ENCODE measurements at regions not wholly inside any gene's neighbourhood (a gene's known extent, or its start where the extent isn't known, plus 50 kb on each side); places are given as distances from the start of the nearest gene placed in this dataset.

- TF ChIP-seq REST (IDR thresholded peaks at IDR 0.05; ENCODE audit: insufficient read depth in 1 of 2, low read depth in 2 of 2, low read length in 2 of 2) = no peak
- TF ChIP-seq POLR2AphosphoS5 (IDR thresholded peaks at IDR 0.05; ENCODE audit: low read depth, low read length) = no peak
- TF ChIP-seq TAF1 (IDR thresholded peaks at IDR 0.05; ENCODE audit: borderline replicate concordance, insufficient read depth, low read length) = no peak
- no peak for TF ChIP-seq SIN3A (IDR thresholded peaks at IDR 0.05; ENCODE audit: borderline replicate concordance, insufficient read depth, low read length)
- TF ChIP-seq FOXP2 (optimal IDR thresholded peaks at IDR 0.05; ENCODE audit: borderline replicate concordance, extremely low read depth, extremely low read length, insufficient read depth) = no peak
Measured at GRCh38 chr6:113248532-113248931, 608.6 kb upstream of the MARCKS start.

- TF ChIP-seq FOXP2 (optimal IDR thresholded peaks at IDR 0.05; ENCODE audit: borderline replicate concordance, extremely low read depth, extremely low read length, insufficient read depth) (no peak), POLR2AphosphoS5 (IDR thresholded peaks at IDR 0.05; ENCODE audit: low read depth, low read length) (no peak), REST (IDR thresholded peaks at IDR 0.05; ENCODE audit: insufficient read depth in 1 of 2, low read depth in 2 of 2, low read length in 2 of 2) (no peak), SIN3A (IDR thresholded peaks at IDR 0.05; ENCODE audit: borderline replicate concordance, insufficient read depth, low read length) (no peak), TAF1 (IDR thresholded peaks at IDR 0.05; ENCODE audit: borderline replicate concordance, insufficient read depth, low read length) (no peak)
Measured at GRCh38 chr6:113258771-113259170, 598.4 kb upstream of the MARCKS start.

- no peak for TF ChIP-seq FOXP2 (optimal IDR thresholded peaks at IDR 0.05; ENCODE audit: borderline replicate concordance, extremely low read depth, extremely low read length, insufficient read depth)
- no peak for TF ChIP-seq SIN3A (IDR thresholded peaks at IDR 0.05; ENCODE audit: borderline replicate concordance, insufficient read depth, low read length)
- no peak for TF ChIP-seq POLR2AphosphoS5 (IDR thresholded peaks at IDR 0.05; ENCODE audit: low read depth, low read length)
- no peak for TF ChIP-seq REST (IDR thresholded peaks at IDR 0.05; ENCODE audit: insufficient read depth in 1 of 2, low read depth in 2 of 2, low read length in 2 of 2)
- no peak for TF ChIP-seq TAF1 (IDR thresholded peaks at IDR 0.05; ENCODE audit: borderline replicate concordance, insufficient read depth, low read length)
Measured at GRCh38 chr6:113271437-113271836, 585.7 kb upstream of the MARCKS start.

GRCh38 chr6:113276601-113277000 is 580.5 kb upstream of the MARCKS start:
- TF ChIP-seq POLR2AphosphoS5 (IDR thresholded peaks at IDR 0.05; ENCODE audit: low read depth, low read length) = no peak
- no peak for TF ChIP-seq TAF1 (IDR thresholded peaks at IDR 0.05; ENCODE audit: borderline replicate concordance, insufficient read depth, low read length)
- no peak for TF ChIP-seq REST (IDR thresholded peaks at IDR 0.05; ENCODE audit: insufficient read depth in 1 of 2, low read depth in 2 of 2, low read length in 2 of 2)
- no peak for TF ChIP-seq SIN3A (IDR thresholded peaks at IDR 0.05; ENCODE audit: borderline replicate concordance, insufficient read depth, low read length)
- TF ChIP-seq FOXP2 (optimal IDR thresholded peaks at IDR 0.05; ENCODE audit: borderline replicate concordance, extremely low read depth, extremely low read length, insufficient read depth) = no peak

GRCh38 chr6:113277111-113277510 is 580.0 kb upstream of the MARCKS start:
- TF ChIP-seq FOXP2 (optimal IDR thresholded peaks at IDR 0.05; ENCODE audit: borderline replicate concordance, extremely low read depth, extremely low read length, insufficient read depth) = no peak
- TF ChIP-seq TAF1 (IDR thresholded peaks at IDR 0.05; ENCODE audit: borderline replicate concordance, insufficient read depth, low read length) = no peak
- no peak for TF ChIP-seq POLR2AphosphoS5 (IDR thresholded peaks at IDR 0.05; ENCODE audit: low read depth, low read length)
- no peak for TF ChIP-seq SIN3A (IDR thresholded peaks at IDR 0.05; ENCODE audit: borderline replicate concordance, insufficient read depth, low read length)
- no peak for TF ChIP-seq REST (IDR thresholded peaks at IDR 0.05; ENCODE audit: insufficient read depth in 1 of 2, low read depth in 2 of 2, low read length in 2 of 2)
